Thoracic aorta (tissue), 2 donors: ENCODE measurements at regions not wholly inside any gene's neighbourhood (a gene's known extent, or its start where the extent isn't known, plus 50 kb on each side); places are given as distances from the start of the nearest gene placed in this dataset.

Experiments used
- ATAC-seq: fragments of 150-250 bp; one replicate; pipeline ENCODE4 v1.8.0; 2017; ENCODE audit warnings: low read depth; ENCODE audit not compliant: insufficient number of reproducible peaks, low FRiP score
- DNase-seq: peaks from one replicate; pipeline ENCODE4 v3.0.0-alpha.2; 2020; ENCODE audit warnings: low spot score
- H3K27ac ChIP-seq, 2 donors: fragments of 200-600 bp; sonication (generic); 1 replicate in 1 of 2; 2 replicates in 1 of 2; pipeline ENCODE4 v1.5.1; 2016; ENCODE audit warnings: mild to moderate bottlenecking in 2 of 2, moderate library complexity in 2 of 2
- H3K27me3 ChIP-seq: fragments of 200-600 bp; sonication (generic); replicated peaks from 2 replicates; pipeline ENCODE4 v1.6.0; 2016; ENCODE audit warnings: mild to moderate bottlenecking; ENCODE audit not compliant: insufficient read depth
- H3K36me3 ChIP-seq: fragments of 200-600 bp; sonication (generic); one replicate; pipeline ENCODE4 v1.5.1; 2016
- H3K4me1 ChIP-seq, 2 donors: fragments of 200-600 bp; sonication (generic); 1 replicate in 1 of 2; 2 replicates in 1 of 2; pipeline versions ENCODE4 v1.5.1 to v1.6.0; 2016; ENCODE audit warnings: low read depth in 2 of 2, mild to moderate bottlenecking in 1 of 2; ENCODE audit not compliant: control insufficient read depth in 1 of 2
- H3K4me3 ChIP-seq: fragments of 200-600 bp; sonication (generic); 2 replicates; pipeline ENCODE4 v1.5.1; 2016; ENCODE audit warnings: mild to moderate bottlenecking
- H3K9me3 ChIP-seq: fragments of 200-600 bp; sonication (generic); 2 replicates; pipeline ENCODE4 v1.5.1; 2016
- CTCF ChIP-seq: fragments of 200-600 bp; sonication (generic); IDR thresholded peaks from one replicate; pipeline ENCODE4 v1.5.1; 2019; ENCODE audit warnings: antibody characterized with exemption

DNA sequence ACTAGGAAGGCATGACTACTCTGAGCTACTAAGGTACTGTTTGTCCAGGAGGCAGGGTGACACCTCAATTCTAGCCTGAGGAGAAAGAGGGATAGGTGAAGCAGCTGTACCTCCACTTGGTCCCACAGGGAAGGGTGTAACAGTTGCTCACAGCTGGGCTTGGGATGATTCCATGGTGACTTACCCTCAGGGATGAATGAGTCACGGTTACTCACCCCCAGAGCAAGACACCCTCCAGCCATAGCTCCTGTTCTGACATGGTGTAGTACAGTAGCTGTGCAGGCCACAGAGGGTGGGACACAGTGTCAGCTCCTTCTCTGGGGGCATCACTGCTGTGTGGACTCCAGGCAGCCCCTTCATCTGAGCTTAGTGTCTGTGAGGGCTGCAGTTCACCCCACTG, 868.6 kb upstream of the SEMA6D start:
- ATAC-seq (peak; percentile 44), DNase-seq (no peak)
- Histone ChIP-seq H3K4me1 (no peaks in the 10 kb centered on the region), H3K36me3 (no peaks in the 10 kb centered on the region), H3K27me3 (no peaks in the 10 kb centered on the region), H3K4me3 (no peak overlapping the region), H3K27ac (no peak overlapping the region), H3K9me3 (no peaks in the 10 kb centered on the region)
- TF ChIP-seq CTCF, result no peak

- no peaks in the 10 kb centered on the region for H3K9me3 ChIP-seq
- no peak overlapping the region for H3K4me3 ChIP-seq
- TF ChIP-seq CTCF, result no peak
- no peak overlapping the region for H3K27ac ChIP-seq
- H3K27me3 ChIP-seq, result no peaks in the 10 kb centered on the region
- ATAC-seq (no peak), DNase-seq (no peak)
- no peaks in the 10 kb centered on the region for H3K4me1 ChIP-seq
- no peaks in the 10 kb centered on the region for H3K36me3 ChIP-seq
Measured at GRCh38 chr15:46853600-46853999, 863.7 kb upstream of the SEMA6D start.

GRCh38 chr15:46854564-46854963, 862.7 kb upstream of the SEMA6D start:
- Histone ChIP-seq H3K4me1 (no peaks in the 10 kb centered on the region), H3K36me3 (no peaks in the 10 kb centered on the region), H3K27me3 (no peaks in the 10 kb centered on the region), H3K4me3 (no peak overlapping the region), H3K27ac (no peak overlapping the region), H3K9me3 (no peaks in the 10 kb centered on the region)
- ATAC-seq (no peak), DNase-seq (no peak)
- no peak for TF ChIP-seq CTCF

DNA sequence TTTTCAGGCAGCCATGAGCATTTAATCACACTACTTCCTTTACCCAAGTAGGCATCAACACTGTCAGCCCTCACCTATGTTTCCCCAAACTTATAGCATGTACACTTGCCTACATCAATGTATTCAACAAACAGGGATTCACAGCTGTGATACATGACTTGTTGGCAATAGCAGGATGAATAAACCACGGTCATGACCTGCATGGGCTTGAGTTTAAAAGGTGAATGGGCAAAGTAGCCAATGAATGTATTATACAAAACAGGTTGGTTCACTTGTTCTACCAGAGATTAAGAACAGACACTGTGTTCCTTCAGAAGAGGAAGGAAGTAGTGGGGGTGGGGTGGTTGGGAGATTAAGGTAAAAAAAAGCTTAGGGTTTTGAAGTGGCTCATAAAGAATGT, 861.9 kb upstream of the SEMA6D start:
- no peak for ATAC-seq
- H3K9me3 ChIP-seq, result no peaks in the 10 kb centered on the region
- no peaks in the 10 kb centered on the region for H3K27me3 ChIP-seq
- H3K36me3 ChIP-seq, result no peaks in the 10 kb centered on the region
- no peaks in the 10 kb centered on the region for H3K4me1 ChIP-seq
- H3K27ac ChIP-seq, result no peak overlapping the region
- no peak for DNase-seq
- H3K4me3 ChIP-seq, result no peak overlapping the region
- TF ChIP-seq CTCF, result no peak

DNA sequence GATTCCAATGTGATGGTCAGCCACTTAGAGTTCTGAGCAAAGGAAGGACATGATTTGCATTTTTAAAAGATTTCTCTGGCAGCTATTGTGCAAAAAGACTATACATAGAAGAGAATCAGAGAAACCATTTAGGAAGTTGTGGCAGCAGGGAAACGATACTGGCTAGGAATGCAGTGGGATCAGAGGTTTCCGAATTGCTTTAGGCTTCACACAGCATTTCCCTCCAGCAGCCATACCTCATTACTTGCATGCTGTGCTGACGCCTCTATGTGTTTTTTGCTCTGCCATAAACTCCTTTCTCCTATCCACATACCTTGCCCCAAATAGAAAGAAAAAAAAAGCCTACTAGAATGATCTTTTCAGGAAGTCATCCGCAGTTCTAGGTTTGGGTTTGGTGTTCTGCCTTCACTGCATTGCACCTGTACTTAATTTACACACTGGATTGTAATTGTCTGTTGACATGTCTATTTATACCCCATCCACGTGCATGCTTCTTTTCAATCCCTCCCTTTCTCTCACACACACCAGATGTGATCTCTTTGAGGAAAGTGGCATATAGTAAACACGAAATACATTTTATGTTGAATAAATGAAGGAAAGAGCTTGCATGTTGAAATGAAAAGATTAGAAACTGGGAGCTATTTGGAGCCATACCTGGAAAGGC, 860.3 kb upstream of the SEMA6D start:
- DNase-seq (no peak), ATAC-seq (no peak)
- Histone ChIP-seq H3K27ac (no peak overlapping the region), H3K4me1 (no peaks in the 10 kb centered on the region), H3K9me3 (no peaks in the 10 kb centered on the region), H3K36me3 (no peaks in the 10 kb centered on the region), H3K27me3 (no peaks in the 10 kb centered on the region), H3K4me3 (no peak overlapping the region)
- TF ChIP-seq CTCF, result no peak
